ENCODE measurements at regions not wholly inside any gene's neighbourhood (a gene's known extent, or its start where the extent isn't known, plus 50 kb on each side); places are given as distances from the start of the nearest gene placed in this dataset.

DNA sequence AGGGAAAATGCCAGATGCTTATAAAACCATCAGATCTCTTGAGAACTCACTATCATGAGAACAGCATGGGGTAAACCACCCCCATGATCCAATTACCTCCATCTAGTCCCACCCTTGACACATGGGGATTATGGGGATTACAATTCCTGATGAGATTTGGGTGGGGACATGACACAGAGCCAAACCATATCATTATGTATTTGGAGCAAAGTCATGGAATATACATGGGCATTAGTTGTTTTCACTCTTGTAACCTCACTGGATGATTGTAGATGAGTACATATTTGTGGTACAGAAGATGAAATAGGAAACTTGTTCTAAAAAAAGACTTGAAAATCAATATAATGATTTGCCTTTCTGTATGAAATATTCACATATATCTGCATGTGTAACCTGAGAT lies 674.5 kb upstream of the BOD1L1 start:
- TF ChIP-seq, protein P1, sequence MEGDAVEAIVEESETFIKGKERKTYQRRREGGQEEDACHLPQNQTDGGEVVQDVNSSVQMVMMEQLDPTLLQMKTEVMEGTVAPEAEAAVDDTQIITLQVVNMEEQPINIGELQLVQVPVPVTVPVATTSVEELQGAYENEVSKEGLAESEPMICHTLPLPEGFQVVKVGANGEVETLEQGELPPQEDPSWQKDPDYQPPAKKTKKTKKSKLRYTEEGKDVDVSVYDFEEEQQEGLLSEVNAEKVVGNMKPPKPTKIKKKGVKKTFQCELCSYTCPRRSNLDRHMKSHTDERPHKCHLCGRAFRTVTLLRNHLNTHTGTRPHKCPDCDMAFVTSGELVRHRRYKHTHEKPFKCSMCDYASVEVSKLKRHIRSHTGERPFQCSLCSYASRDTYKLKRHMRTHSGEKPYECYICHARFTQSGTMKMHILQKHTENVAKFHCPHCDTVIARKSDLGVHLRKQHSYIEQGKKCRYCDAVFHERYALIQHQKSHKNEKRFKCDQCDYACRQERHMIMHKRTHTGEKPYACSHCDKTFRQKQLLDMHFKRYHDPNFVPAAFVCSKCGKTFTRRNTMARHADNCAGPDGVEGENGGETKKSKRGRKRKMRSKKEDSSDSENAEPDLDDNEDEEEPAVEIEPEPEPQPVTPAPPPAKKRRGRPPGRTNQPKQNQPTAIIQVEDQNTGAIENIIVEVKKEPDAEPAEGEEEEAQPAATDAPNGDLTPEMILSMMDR (conservative IDR thresholded peaks at IDR 0.05): no peak
- TF ChIP-seq EZH2 (IDR thresholded peaks at IDR 0.05; ENCODE audit: low read depth): no peak
